ENCODE measurements at regions not wholly inside any gene's neighbourhood (a gene's known extent, or its start where the extent isn't known, plus 50 kb on each side); places are given as distances from the start of the nearest gene placed in this dataset.

GRCh38 chr13:73268306-73268705, 209.5 kb downstream of the KLF5 start:
- ChIA-PET CTCF (interaction anchor here (1.9 kb wide), 1 partner anchor 21 kb away, joined by 6 read pairs; no protein-coding TSS in a partner anchor), POLR2A (interaction anchor here (1.1 to 3.0 kb wide), 6 partner anchors 8 to 210 kb away, joined by 3 to 11 read pairs (median 4); partner anchors contain the start of gene KLF5)
- TF ChIP-seq CTCF (IDR thresholded peaks at IDR 0.05; ENCODE audit: unreplicated experiment), result no peak
- no peak overlapping the region for H3K4me3 Mint-ChIP-seq (ENCODE audit: unreplicated experiment)
- intact Hi-C loops (cut with micrococcal nuclease), result no loop called here
- H3K4me1 Mint-ChIP-seq (ENCODE audit: insufficient read depth, unreplicated experiment), result peaks cover 20% of the 10 kb centered on the region
- DNase-seq (ENCODE audit: unreplicated experiment), result peak; percentile 94
- H3K27ac Mint-ChIP-seq (ENCODE audit: low read depth, unreplicated experiment), result no peak overlapping the region
- no peaks in the 10 kb centered on the region for H3K36me3 Mint-ChIP-seq (ENCODE audit: insufficient read depth, unreplicated experiment)
- peaks cover 7% of the 10 kb centered on the region for H3K9me3 Mint-ChIP-seq (ENCODE audit: unreplicated experiment)
- H3K27me3 Mint-ChIP-seq (ENCODE audit: insufficient read depth, unreplicated experiment), result no peaks in the 10 kb centered on the region
- no TSS peak for BruUV-seq (replicated peaks)

- no TSS peak for BruUV-seq (replicated peaks)
- no peaks in the 10 kb centered on the region for H3K27me3 Mint-ChIP-seq (ENCODE audit: insufficient read depth, unreplicated experiment)
- TF ChIP-seq CTCF (IDR thresholded peaks at IDR 0.05; ENCODE audit: unreplicated experiment), result no peak
- DNase-seq (ENCODE audit: unreplicated experiment), result no peak
- POLR2A ChIA-PET, result interaction anchor here (1.0 to 3.0 kb wide), 5 partner anchors 16 to 434 kb away, joined by 3 to 11 read pairs (median 4); partner anchors contain the start of gene KLF5
- H3K9me3 Mint-ChIP-seq (ENCODE audit: unreplicated experiment), result peaks cover 7% of the 10 kb centered on the region
- no peaks in the 10 kb centered on the region for H3K36me3 Mint-ChIP-seq (ENCODE audit: insufficient read depth, unreplicated experiment)
- no peak overlapping the region for H3K27ac Mint-ChIP-seq (ENCODE audit: low read depth, unreplicated experiment)
- no peak overlapping the region for H3K4me3 Mint-ChIP-seq (ENCODE audit: unreplicated experiment)
- intact Hi-C loops (cut with micrococcal nuclease), result no loop called here
- peaks cover 16% of the 10 kb centered on the region for H3K4me1 Mint-ChIP-seq (ENCODE audit: insufficient read depth, unreplicated experiment)
- CTCF ChIA-PET, result interaction anchor here (0.5 to 1.9 kb wide), 5 partner anchors 19 to 382 kb away, joined by 3 to 6 read pairs (median 3); no protein-coding TSS in a partner anchor
These were observed 207.9 kb downstream of the KLF5 start for GRCh38 chr13:73266640-73267180.

- H3K4me1 Mint-ChIP-seq (ENCODE audit: insufficient read depth, unreplicated experiment), result peaks cover 7% of the 10 kb centered on the region
- ChIA-PET CTCF (no interaction called here), POLR2A (interaction anchor here (0.7 to 1.6 kb wide), 8 partner anchors 10 to 205 kb away, joined by 3 to 8 read pairs (median 3); partner anchors contain the start of gene KLF5)
- peak; percentile 23 for DNase-seq (ENCODE audit: unreplicated experiment)
- H3K36me3 Mint-ChIP-seq (ENCODE audit: insufficient read depth, unreplicated experiment), result no peaks in the 10 kb centered on the region
- no peaks in the 10 kb centered on the region for H3K9me3 Mint-ChIP-seq (ENCODE audit: unreplicated experiment)
- TF ChIP-seq CTCF (IDR thresholded peaks at IDR 0.05; ENCODE audit: unreplicated experiment), result no peak
- H3K4me3 Mint-ChIP-seq (ENCODE audit: unreplicated experiment), result no peak overlapping the region
- BruUV-seq (replicated peaks), result no TSS peak
- H3K27me3 Mint-ChIP-seq (ENCODE audit: insufficient read depth, unreplicated experiment), result no peaks in the 10 kb centered on the region
- H3K27ac Mint-ChIP-seq (ENCODE audit: low read depth, unreplicated experiment), result no peak overlapping the region
- intact Hi-C loops (cut with micrococcal nuclease), result no loop called here
These were observed 204.2 kb downstream of the KLF5 start for GRCh38 chr13:73262862-73263627.

- BruUV-seq (replicated peaks), result no TSS peak
- Mint-ChIP-seq H3K27ac (ENCODE audit: low read depth, unreplicated experiment) (peak overlapping the region; percentile 77), H3K36me3 (ENCODE audit: insufficient read depth, unreplicated experiment) (no peaks in the 10 kb centered on the region), H3K27me3 (ENCODE audit: insufficient read depth, unreplicated experiment) (no peaks in the 10 kb centered on the region), H3K9me3 (ENCODE audit: unreplicated experiment) (no peaks in the 10 kb centered on the region), H3K4me3 (ENCODE audit: unreplicated experiment) (no peak overlapping the region), H3K4me1 (ENCODE audit: insufficient read depth, unreplicated experiment) (peaks cover 7% of the 10 kb centered on the region)
- TF ChIP-seq CTCF (IDR thresholded peaks at IDR 0.05; ENCODE audit: unreplicated experiment), result no peak
- intact Hi-C loops (cut with micrococcal nuclease), result no loop called here
- ChIA-PET POLR2A (interaction anchor here (0.7 to 4.7 kb wide), 12 partner anchors 12 to 442 kb away, joined by 3 to 36 read pairs (median 4); no protein-coding TSS in a partner anchor), CTCF (interaction anchor here (0.5 kb wide), 1 partner anchor 62 kb away, joined by 3 read pairs; no protein-coding TSS in a partner anchor)
- peak; percentile 80 for DNase-seq (ENCODE audit: unreplicated experiment)
These were observed 203.0 kb downstream of the KLF5 start for GRCh38 chr13:73261739-73262216.
